Transverse colon (tissue), 4 donors: ENCODE measurements at regions not wholly inside any gene's neighbourhood (a gene's known extent, or its start where the extent isn't known, plus 50 kb on each side); places are given as distances from the start of the nearest gene placed in this dataset.

Source experiments
- CTCF ChIP-seq, 5 experiments: fragments of 200-600 bp in 3 of 5; fragments of 450-650 bp in 2 of 5; sonication (generic) in 3 of 5; IDR thresholded peaks; 1 replicate in 2 of 5; 2 replicates in 3 of 5; pipeline ENCODE4 v1.5.1; 2016 to 2017; ENCODE audit warnings: antibody characterized with exemption in 5 of 5, inconsistent platforms in 3 of 5, mild to moderate bottlenecking in 2 of 5, moderate library complexity in 1 of 5
- EP300 ChIP-seq: sonication (generic); formaldehyde crosslinking; IDR thresholded peaks from one replicate; pipeline ENCODE4 v1.6.1; 2017; ENCODE audit warnings: antibody characterized with exemption, low read depth
- POLR2A ChIP-seq: fragments of 450-650 bp; IDR thresholded peaks from one replicate; pipeline ENCODE4 v1.6.1; 2016; ENCODE audit warnings: antibody characterized with exemption, mild to moderate bottlenecking, moderate library complexity
- POLR2AphosphoS5 ChIP-seq, 3 donors: sonication (generic); formaldehyde crosslinking; IDR thresholded peaks; one replicate each; pipeline ENCODE4 v1.6.1; 2016; ENCODE audit warnings: antibody characterized with exemption in 3 of 3

- TF ChIP-seq CTCF (IDR thresholded peaks at IDR 0.05), result no peak
- TF ChIP-seq POLR2A, result no peak
- no peak for TF ChIP-seq EP300
- TF ChIP-seq POLR2AphosphoS5 (IDR thresholded peaks at IDR 0.05), result no peak
These were observed 80.8 kb downstream of the CAMK2N1 start for GRCh38 chr1:20405051-20405754.
